ENCODE measurements at regions not wholly inside any gene's neighbourhood (a gene's known extent, or its start where the extent isn't known, plus 50 kb on each side); places are given as distances from the start of the nearest gene placed in this dataset.

DNA sequence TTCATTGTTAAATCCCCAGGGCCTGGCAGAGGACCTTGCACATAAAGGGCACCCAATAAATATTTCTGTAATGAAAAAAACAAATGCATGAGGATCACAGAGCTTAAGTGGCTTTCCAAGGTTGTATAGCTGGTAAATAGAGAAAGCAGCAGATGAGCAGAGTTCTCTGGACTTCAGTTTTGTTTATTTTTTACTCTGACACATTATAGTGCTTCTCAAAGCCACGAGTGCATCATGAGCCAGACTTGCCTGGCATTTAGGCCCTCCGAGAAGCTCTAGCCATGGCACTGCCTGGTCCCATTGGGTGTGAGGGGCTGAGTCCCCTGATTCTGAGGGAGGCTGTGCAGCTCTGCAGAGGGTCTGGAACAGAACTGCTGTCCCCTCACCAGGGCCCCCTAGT, 87.2 kb upstream of the ZNF32 start:
- no peak for DNase-seq (ENCODE audit: low spot score)

- no peak for DNase-seq (ENCODE audit: low spot score)
Observed at GRCh38 chr10:43734716-43735115, 86.0 kb upstream of the ZNF32 start.

DNA sequence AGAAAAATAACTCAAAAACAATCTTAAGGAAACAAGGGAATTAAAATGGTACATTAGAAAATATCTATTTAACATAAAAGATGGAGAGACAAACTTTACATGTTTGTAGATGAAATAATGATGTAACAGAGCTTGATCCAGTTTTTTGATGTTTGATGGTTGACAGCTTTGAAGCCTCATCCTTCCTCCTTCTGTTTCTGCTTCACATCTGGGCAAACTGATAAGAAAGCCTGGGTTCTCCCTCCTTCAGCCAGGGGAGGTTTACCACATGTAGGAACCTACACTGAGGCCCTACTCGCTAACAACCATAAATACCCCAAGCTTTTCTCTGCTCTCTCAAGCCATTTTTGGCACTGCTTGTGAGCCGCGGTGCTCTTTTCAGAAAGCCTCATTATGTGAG, 82.8 kb upstream of the ZNF32 start:
- DNase-seq (ENCODE audit: low spot score) = no peak

- DNase-seq (ENCODE audit: low spot score) = no peak
Observed at GRCh38 chr10:43728425-43728824, 79.7 kb upstream of the ZNF32 start.

- no peak for DNase-seq (ENCODE audit: low spot score)
Observed at GRCh38 chr10:43727935-43728334, 79.3 kb upstream of the ZNF32 start.

DNA sequence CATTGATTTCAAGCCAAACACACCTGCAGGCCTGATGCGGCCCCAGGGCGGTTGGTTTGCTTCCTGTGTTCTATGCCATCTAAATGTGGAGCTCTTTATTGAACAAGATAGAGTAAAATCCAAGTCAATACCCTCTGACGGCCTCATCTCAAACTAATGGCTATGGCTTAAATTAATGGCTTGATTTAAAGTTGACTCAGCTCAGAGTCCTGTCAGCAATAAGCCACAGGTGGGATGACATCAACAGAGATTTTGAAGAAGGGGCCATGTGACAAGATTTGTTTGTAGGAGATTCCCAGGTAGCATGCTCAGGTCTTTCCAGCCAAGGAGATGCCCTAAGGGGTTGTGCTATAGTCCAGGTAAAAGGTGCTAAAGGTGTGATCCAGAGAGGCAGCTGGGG, 66.7 kb upstream of the ZNF32 start:
- DNase-seq (ENCODE audit: low spot score) = no peak

- no peak for DNase-seq (ENCODE audit: low spot score)
Observed at GRCh38 chr10:43712821-43713584, 64.3 kb upstream of the ZNF32 start.

GRCh38 chr10:43710772-43711471, 62.2 kb upstream of the ZNF32 start:
- DNase-seq (ENCODE audit: low spot score) = no peak

GRCh38 chr10:43708262-43708661, 59.6 kb upstream of the ZNF32 start:
- DNase-seq (ENCODE audit: low spot score) = no peak

GRCh38 chr10:43707770-43708169, 59.1 kb upstream of the ZNF32 start:
- no peak for DNase-seq (ENCODE audit: low spot score)

- no peak for DNase-seq (ENCODE audit: low spot score)
Observed at GRCh38 chr10:43706166-43706565, 57.5 kb upstream of the ZNF32 start.

- no peak for DNase-seq (ENCODE audit: low spot score)
Observed at GRCh38 chr10:43703286-43703685, 54.6 kb upstream of the ZNF32 start.

DNA sequence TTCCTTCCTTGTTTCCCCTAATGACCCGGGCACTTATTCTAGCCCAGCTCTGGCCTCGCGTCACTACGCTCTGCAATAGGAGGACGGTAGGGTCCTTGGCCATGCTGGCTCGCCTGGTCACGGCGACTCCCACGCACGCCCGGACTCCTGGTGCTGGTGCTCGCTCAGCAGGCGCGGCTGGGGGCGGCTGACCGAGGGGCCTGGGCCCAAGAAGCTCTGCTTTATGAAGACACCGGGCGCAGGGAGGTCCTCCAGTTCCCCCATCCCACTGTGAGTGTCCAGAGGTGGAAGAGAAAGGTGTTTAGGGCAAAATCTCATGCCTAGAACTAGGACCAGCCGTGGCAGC, 54.2 kb upstream of the ZNF32 start:
- no peak for DNase-seq (ENCODE audit: low spot score)

DNA sequence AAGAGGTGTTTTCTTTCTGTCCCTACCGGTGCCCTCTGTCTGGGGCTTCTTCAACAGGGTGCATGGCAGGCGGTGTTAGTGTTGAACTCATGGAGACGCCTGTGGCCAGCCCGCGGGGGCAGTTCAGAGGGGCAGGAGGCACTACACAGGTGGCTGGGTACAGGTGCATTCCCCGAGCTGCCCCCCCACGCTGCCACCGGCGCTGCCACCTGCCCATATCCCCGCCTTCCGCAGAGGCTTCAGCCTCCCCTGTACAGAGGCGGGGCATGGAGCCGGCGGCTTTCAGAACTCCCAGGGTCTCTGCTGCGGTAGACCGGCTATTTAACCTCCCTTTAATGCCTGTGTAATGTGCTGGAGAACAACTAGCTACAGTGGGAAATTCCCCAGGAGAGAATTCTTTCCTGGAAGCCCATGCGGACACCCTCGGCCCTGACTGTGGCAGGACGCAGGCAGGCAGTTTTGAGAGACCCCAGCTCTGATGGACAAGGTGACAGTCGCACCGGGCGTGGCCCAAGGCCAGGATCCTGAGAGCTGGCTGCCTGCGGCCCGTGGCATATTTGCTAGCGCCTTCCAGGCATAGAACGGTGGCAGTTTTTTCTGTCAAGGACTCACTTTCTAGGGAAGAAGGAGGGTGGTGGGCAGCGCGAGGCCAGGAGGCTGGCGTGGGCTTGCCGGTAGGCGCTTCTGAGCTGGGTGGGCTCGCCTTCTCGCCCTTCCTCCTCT, 53.7 kb upstream of the ZNF32 start:
- no peak for DNase-seq (ENCODE audit: low spot score)

- no peak for DNase-seq (ENCODE audit: low spot score)
Observed at GRCh38 chr10:43701295-43701694, 52.6 kb upstream of the ZNF32 start.

DNA sequence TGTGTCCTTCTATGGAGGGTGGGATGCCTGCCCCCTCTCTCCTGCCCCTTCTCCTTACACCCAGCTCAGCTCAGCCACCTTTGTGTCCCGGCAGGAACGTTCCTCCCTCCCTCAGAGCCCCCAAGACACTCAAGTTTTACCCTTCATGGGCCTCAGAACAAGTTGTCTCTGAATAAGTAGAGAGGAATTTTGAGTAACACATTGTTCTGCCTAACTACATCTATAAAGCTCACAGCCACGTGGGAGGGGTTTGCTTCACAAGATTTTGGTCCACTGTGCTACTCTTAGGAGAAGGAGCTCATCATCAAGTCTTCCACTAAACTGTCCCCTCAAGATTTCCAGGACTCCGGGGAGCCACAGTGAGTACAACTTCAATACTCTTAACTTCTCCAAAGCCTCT, 51.6 kb upstream of the ZNF32 start:
- DNase-seq (ENCODE audit: low spot score) = no peak

GRCh38 chr10:43699516-43699915, 50.8 kb upstream of the ZNF32 start:
- no peak for DNase-seq (ENCODE audit: low spot score)

All from CD4-positive, alpha-beta T cell treated with Interleukin-6 at 100 ng/mL for 8 hours (primary cell).